DND-41 (cell line): ENCODE measurements at regions not wholly inside any gene's neighbourhood (a gene's known extent, or its start where the extent isn't known, plus 50 kb on each side); places are given as distances from the start of the nearest gene placed in this dataset.

Source experiments
- EZH2 ChIP-seq: IDR thresholded peaks from 3 replicates; pipeline ENCODE4 v1.6.1; 2012; ENCODE audit warnings: borderline replicate concordance, low read depth, mild to moderate bottlenecking, moderate library complexity, low read length, inconsistent platforms; ENCODE audit not compliant: severe bottlenecking
- TF ChIP-seq, protein P1 (sequence below): IDR thresholded peaks from 2 replicates; pipeline ENCODE4 v1.5.1; 2012; ENCODE audit warnings: borderline replicate concordance, low read length, moderate library complexity, mild to moderate bottlenecking; ENCODE audit not compliant: poor library complexity, severe bottlenecking; ENCODE audit errors: extremely low read depth

DNA sequence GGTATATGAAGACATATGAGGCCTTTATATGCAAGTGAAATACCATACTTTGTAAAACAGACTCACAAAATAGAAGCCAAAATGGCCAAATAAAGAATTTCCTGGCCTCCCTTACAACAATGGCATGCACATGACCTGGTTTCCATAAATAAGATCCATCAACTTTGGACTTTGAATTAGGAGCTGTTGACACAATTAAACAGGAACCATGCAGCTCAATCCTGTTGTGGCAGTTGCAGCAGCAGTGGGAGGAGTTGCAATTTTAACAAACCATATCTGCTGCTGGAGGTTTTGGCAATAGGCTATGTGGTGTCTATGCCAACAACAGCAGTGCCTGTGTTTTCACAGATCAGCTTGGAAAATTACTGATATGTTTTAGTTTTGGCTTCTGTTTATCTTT is 818.6 kb downstream of the FAM181B start:
- TF ChIP-seq, protein P1, sequence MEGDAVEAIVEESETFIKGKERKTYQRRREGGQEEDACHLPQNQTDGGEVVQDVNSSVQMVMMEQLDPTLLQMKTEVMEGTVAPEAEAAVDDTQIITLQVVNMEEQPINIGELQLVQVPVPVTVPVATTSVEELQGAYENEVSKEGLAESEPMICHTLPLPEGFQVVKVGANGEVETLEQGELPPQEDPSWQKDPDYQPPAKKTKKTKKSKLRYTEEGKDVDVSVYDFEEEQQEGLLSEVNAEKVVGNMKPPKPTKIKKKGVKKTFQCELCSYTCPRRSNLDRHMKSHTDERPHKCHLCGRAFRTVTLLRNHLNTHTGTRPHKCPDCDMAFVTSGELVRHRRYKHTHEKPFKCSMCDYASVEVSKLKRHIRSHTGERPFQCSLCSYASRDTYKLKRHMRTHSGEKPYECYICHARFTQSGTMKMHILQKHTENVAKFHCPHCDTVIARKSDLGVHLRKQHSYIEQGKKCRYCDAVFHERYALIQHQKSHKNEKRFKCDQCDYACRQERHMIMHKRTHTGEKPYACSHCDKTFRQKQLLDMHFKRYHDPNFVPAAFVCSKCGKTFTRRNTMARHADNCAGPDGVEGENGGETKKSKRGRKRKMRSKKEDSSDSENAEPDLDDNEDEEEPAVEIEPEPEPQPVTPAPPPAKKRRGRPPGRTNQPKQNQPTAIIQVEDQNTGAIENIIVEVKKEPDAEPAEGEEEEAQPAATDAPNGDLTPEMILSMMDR: no peak
- TF ChIP-seq EZH2: no peak
